NT2/D1 (cell line): ENCODE measurements at regions not wholly inside any gene's neighbourhood (a gene's known extent, or its start where the extent isn't known, plus 50 kb on each side); places are given as distances from the start of the nearest gene placed in this dataset.

Experiments used
- SUZ12 ChIP-seq: IDR thresholded peaks from 2 replicates; pipeline ENCODE4 v1.6.1; 2011; ENCODE audit not compliant: insufficient read length, insufficient read depth; ENCODE audit errors: extremely low read depth
- ZNF274 ChIP-seq: IDR thresholded peaks from 2 replicates; pipeline ENCODE4 v1.6.1; 2011; ENCODE audit warnings: mild to moderate bottlenecking, low read depth, low read length

DNA sequence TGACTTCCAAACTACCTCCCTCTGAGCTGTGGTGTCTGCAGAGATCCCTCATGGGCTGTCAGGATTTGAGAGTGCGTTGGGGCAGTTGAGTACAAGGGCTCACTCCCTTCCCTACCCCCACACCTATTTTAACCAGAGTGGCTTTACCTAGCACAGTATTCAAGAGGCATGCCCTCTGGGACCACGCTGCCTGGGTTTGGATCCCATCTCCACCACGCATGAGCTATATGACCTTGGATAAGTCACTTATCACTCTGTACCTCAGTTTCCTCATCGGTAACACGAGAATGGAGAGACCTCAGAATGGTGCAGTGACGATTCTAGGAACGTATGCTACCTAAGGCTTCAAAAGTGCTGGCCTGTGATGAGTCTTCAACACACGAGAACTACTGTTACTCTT is 147.3 kb upstream of the WNT4 start:
- no peak for TF ChIP-seq SUZ12
- no peak for TF ChIP-seq ZNF274
